Testis (tissue), 2 donors: ENCODE measurements at regions not wholly inside any gene's neighbourhood (a gene's known extent, or its start where the extent isn't known, plus 50 kb on each side); places are given as distances from the start of the nearest gene placed in this dataset.

Experiments
- POLR2A ChIP-seq: fragments of 450-650 bp; IDR thresholded peaks from one replicate; pipeline ENCODE4 v1.6.1; 2017; ENCODE audit warnings: antibody characterized with exemption, mild to moderate bottlenecking, moderate library complexity
- TF ChIP-seq, protein P1 (sequence below), 3 experiments: fragments of 450-650 bp in 2 of 3; fragments of 200-600 bp in 1 of 3; sonication (generic) in 1 of 3; IDR thresholded peaks; one replicate each; pipeline ENCODE4 v1.5.1; 2016 to 2019; ENCODE audit warnings: antibody characterized with exemption in 3 of 3, mild to moderate bottlenecking in 2 of 3, moderate library complexity in 1 of 3

DNA sequence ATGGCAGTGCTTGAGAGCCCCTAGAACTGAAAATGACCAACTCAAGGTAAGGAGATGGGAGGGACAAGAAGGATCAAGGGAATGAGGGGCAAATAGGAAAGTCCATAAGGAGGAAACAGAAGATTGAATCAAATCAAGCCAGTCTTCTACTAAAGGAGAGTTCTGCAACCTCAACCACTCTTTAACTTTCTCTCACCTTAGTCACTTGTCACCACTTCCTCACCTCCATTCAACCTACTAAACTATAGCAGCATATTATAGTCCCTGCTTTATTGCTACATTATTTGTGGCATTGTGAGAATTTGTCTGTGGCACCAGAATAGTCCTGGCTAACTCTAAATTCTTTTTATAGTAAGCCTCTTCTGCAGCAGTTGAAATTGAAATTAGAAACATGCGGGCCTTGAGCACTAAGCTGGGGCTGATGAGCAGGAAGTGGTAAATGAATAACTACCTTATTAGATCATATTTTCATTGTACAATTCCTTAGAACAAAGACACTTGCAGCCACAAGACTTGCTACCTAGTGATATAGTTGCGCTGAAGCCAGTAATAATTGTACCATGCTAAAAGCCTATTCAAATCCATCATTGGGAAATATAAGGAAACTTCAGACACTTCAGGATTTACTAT, 336.9 kb downstream of the ZNF674 start:
- no peak for TF ChIP-seq POLR2A
- TF ChIP-seq, protein P1, sequence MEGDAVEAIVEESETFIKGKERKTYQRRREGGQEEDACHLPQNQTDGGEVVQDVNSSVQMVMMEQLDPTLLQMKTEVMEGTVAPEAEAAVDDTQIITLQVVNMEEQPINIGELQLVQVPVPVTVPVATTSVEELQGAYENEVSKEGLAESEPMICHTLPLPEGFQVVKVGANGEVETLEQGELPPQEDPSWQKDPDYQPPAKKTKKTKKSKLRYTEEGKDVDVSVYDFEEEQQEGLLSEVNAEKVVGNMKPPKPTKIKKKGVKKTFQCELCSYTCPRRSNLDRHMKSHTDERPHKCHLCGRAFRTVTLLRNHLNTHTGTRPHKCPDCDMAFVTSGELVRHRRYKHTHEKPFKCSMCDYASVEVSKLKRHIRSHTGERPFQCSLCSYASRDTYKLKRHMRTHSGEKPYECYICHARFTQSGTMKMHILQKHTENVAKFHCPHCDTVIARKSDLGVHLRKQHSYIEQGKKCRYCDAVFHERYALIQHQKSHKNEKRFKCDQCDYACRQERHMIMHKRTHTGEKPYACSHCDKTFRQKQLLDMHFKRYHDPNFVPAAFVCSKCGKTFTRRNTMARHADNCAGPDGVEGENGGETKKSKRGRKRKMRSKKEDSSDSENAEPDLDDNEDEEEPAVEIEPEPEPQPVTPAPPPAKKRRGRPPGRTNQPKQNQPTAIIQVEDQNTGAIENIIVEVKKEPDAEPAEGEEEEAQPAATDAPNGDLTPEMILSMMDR (IDR thresholded peaks at IDR 0.05): no peak
